Mononuclear cell (primary cell): ENCODE measurements at regions not wholly inside any gene's neighbourhood (a gene's known extent, or its start where the extent isn't known, plus 50 kb on each side); places are given as distances from the start of the nearest gene placed in this dataset.

ENCODE experiments used
- H3K27me3 ChIP-seq: 2 replicates; pipeline ENCODE4 v1.6.0; 2011; ENCODE audit warnings: low read length, control low read depth; ENCODE audit not compliant: insufficient read depth
- H3K4me1 ChIP-seq: 2 replicates; pipeline ENCODE4 v1.5.1; 2011; ENCODE audit warnings: mild to moderate bottlenecking, low read length, control low read depth; ENCODE audit not compliant: insufficient read depth
- H3K4me3 ChIP-seq: 2 replicates; pipeline ENCODE4 v1.5.1; 2011; ENCODE audit warnings: mild to moderate bottlenecking, low read length, moderate library complexity
- H3K9me3 ChIP-seq: 2 replicates; pipeline ENCODE4 v1.5.1; 2011; ENCODE audit warnings: low read depth, mild to moderate bottlenecking, control low read depth, low read length

DNA sequence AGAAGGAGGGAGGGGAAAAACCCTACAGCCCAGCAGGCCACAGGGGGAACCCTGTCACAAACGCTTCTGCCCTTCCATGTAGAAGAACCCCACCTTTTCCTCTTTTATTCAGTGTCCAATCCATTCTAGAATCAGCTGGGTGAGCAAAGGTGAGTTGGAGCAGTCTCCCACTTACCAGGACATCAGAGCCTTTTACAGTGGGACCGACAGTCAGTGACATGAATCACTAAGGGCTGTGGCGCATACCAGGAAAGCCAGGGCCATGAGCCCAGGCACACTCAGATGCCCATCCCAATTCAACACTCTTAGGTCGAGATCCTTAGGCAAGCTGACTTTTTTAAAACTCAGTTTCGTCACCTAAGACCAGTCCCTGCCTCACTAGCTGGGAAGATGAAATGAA is 146.1 kb downstream of the AQP9 start:
- Histone ChIP-seq H3K9me3 (no peaks in the 10 kb centered on the region), H3K4me3 (no peak overlapping the region), H3K27me3 (no peaks in the 10 kb centered on the region), H3K4me1 (peaks cover 4% of the 10 kb centered on the region)

DNA sequence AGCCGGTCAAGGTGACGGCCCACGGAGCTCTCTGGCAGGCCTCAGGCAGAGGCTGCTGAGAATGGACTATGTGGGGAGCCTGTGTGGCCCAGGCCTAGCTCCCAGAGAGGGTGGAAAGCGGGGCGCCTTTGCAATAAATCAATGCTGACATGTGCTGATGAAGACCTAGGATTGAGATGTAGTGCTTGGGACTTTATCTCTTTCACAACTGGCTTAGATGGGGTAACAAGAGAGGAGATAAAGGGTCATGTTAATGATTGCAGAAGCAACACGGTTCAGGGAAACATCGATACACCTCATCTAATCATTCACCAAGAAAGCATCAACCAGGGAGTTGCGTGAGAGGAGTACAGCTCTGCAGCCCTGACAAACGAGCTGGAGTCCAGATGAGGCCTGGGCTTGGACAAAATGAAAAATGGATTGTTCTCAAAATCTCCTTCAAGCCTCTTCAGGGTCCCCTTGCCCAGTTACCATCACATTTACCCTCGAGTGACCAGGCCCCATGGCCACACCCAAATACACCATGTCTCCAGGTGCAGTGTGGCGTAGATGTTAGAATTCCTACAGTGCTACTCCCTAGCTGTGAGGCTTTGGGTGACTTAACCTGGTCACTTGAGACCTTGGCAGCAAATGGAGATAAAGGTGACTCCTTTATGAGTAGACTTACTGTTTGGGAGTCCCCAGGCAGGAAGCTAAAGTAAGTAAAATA is 146.4 kb upstream of the LIPC start:
- Histone ChIP-seq H3K4me3 (no peak overlapping the region), H3K9me3 (no peaks in the 10 kb centered on the region), H3K4me1 (peaks cover 4% of the 10 kb centered on the region), H3K27me3 (no peaks in the 10 kb centered on the region)

GRCh38 chr15:58285921-58286278 is 145.9 kb upstream of the LIPC start:
- peaks cover 4% of the 10 kb centered on the region for H3K4me1 ChIP-seq
- H3K4me3 ChIP-seq = no peak overlapping the region
- H3K27me3 ChIP-seq = no peaks in the 10 kb centered on the region
- H3K9me3 ChIP-seq = no peaks in the 10 kb centered on the region

DNA sequence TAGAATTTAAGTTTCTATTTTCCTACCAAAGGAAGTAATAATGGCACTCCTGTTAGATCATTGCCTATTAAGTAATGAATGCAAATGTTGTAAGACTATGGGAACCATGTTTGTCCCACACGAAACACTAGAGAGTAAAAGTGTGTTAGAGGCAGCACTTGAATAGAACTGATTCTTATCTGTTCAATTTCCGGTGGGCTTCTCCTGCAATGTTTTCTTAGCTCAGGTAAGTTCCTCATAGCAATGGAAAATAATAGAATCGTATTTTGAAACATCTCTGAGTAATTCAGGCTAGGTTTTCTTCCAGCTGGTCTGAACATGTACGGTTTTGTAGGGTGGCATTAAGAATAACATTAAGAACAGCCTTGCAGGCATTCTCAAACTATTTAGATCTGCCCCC is 145.3 kb upstream of the LIPC start:
- H3K4me1 ChIP-seq = peaks cover 4% of the 10 kb centered on the region
- no peak overlapping the region for H3K4me3 ChIP-seq
- no peaks in the 10 kb centered on the region for H3K27me3 ChIP-seq
- no peaks in the 10 kb centered on the region for H3K9me3 ChIP-seq

DNA sequence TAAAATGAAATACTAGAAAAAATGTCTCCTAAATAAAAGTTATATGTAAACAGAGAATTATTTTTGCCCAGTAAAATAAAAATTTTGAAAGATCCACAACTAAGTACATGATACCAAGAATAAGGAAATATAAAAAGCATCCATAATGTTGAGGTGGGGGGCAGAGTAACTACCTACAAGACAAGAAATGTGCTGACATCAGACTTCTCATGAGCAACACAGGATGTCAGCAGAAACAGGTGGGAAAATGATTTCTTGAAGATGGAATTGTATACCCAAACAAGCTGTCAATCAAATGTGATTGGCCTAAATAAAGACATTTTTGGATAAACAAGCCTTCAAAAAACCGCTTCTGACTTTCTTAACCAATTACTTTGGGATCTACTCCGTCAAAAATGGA is 143.9 kb upstream of the LIPC start:
- Histone ChIP-seq H3K4me3 (no peak overlapping the region), H3K4me1 (no peaks in the 10 kb centered on the region), H3K27me3 (no peaks in the 10 kb centered on the region), H3K9me3 (no peaks in the 10 kb centered on the region)

GRCh38 chr15:58288592-58288991 is 143.2 kb upstream of the LIPC start:
- Histone ChIP-seq H3K4me3 (no peak overlapping the region), H3K9me3 (no peaks in the 10 kb centered on the region), H3K27me3 (no peaks in the 10 kb centered on the region), H3K4me1 (no peaks in the 10 kb centered on the region)

DNA sequence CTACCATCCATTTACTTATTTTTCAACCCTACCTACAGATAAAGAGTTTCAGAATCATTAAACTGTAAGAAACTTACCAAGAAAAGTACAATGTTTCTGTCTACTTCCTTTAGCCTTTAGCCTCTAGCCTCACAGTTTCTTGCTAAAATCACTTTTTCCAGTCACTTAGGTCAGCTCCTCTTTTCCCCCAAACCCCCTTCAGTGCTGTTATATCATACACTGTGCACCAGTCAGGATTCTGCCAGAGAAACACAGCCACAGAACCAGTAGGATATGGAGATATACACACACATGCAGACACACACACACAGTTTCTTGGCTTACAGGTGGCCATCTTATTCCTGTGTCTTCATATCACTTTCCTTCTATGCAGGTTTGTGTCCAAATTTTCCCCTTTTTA is 139.9 kb upstream of the LIPC start:
- peaks cover 5% of the 10 kb centered on the region for H3K9me3 ChIP-seq
- H3K4me1 ChIP-seq = no peaks in the 10 kb centered on the region
- no peaks in the 10 kb centered on the region for H3K27me3 ChIP-seq
- no peak overlapping the region for H3K4me3 ChIP-seq

DNA sequence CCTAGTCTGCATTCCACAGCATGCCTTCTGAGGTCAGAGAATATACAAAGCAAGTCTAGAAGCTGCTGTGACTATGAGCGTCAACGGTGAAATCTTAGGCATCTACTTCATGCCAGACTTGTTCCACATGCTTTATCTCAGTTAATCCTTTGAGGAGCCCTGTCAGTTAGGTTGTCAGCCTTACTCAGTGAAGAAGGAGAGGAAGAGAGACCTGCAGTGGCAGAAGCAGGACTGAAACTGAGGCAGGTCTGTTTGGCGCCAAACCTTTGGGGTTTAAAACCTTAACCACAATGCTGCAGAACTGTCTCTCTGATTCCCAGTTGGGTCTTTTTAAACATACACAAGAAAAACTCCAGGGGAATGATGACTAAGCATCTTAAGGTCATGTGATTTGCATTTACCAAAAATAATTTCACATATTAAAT is 139.0 kb upstream of the LIPC start:
- H3K4me1 ChIP-seq = no peaks in the 10 kb centered on the region
- no peak overlapping the region for H3K4me3 ChIP-seq
- peaks cover 5% of the 10 kb centered on the region for H3K9me3 ChIP-seq
- H3K27me3 ChIP-seq = no peaks in the 10 kb centered on the region

DNA sequence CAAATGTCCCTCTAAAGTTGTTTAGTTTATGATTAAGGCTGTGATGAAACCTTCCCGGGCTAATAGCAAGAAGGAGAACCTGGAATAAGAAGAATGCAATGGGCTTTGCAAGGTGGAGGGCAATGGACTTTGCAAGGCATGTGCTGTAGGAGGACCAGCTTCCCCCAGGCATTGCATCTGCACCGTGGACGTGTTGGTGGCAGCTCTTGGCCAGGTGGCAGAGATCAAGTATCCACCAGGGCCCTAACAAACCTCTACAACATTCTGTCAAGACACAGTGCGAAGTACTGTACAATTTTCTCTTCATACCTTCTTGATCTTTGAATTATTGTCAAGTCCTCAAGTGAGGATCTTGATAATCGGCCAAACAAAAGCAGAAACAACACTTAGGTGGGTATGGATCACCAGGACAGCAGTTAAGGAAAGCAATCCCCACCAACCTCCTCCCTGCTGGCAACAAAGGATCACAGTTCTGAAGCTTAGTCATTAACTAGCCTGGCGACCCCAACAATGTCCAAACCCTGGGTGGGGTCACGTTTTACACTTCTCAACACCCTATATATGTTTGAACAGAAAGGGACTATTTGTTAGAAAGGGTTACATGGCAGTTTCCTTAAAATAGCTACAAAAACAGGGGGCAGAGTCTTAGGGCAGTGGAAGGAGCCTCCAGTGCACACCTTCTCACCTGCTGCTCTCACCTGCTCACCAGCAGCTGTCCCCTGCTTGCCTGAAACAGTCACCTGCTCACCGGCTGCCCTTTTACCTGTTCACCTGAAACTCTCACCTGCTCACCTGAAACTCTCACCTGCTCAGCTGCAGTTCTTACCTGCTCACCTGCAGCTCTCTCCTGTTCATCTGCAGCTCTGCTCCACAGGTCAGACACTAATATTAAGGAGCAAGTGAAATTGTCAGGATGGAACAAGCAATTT is 137.9 kb upstream of the LIPC start:
- Histone ChIP-seq H3K4me3 (no peak overlapping the region), H3K4me1 (no peaks in the 10 kb centered on the region), H3K27me3 (no peaks in the 10 kb centered on the region), H3K9me3 (peaks cover 5% of the 10 kb centered on the region)

DNA sequence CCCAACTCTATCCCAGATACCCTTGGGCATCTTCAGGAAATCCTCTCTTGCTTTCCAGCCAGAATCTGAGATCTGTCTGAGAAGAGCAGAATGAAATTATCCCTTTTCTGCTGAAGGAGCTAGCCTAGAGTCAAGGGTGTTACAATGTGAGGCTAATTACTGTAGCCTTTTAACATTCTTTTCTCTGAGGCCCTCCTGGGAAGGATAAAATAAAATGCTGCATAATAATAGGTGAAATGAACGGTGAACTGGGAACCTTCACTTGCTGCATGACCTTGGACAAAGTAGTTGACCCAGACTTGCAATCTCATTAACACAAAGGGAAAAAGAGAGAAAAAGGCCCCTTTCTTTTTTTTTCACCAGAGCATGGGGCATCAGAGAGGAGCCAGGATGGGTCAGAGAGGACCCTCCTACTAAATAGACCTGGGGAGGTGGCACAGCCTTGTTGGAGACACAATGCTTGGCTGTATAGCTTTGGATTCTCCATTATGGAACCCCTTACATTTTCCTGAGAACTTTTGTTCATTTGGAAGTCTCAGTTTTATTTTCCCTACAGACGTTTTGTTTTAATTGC is 137.0 kb upstream of the LIPC start:
- no peaks in the 10 kb centered on the region for H3K27me3 ChIP-seq
- peaks cover 5% of the 10 kb centered on the region for H3K9me3 ChIP-seq
- H3K4me1 ChIP-seq = no peaks in the 10 kb centered on the region
- no peak overlapping the region for H3K4me3 ChIP-seq

- Histone ChIP-seq H3K4me3 (no peak overlapping the region), H3K27me3 (no peaks in the 10 kb centered on the region), H3K4me1 (no peaks in the 10 kb centered on the region), H3K9me3 (peaks cover 5% of the 10 kb centered on the region)
Observed at GRCh38 chr15:58295637-58296215, 136.1 kb upstream of the LIPC start.

DNA sequence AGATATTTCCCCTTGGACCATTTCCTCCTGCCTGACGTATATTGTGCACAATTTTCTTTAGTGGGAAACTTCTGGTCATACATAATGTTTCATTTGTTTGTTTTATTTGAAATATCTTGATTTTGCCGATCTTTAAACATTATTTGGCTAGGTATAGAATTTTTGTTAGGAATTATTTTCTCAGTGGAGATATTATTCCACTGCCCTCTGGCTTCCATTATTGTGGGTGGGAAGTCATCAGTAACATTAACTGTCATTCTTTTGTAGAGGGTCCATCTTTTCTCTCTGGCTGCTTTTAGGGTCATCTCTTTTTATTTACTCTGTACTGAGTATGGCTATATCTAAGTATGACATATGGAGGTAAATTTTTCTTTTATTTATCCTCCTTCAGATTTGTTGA is 135.5 kb upstream of the LIPC start:
- Histone ChIP-seq H3K4me3 (no peak overlapping the region), H3K4me1 (no peaks in the 10 kb centered on the region), H3K27me3 (no peaks in the 10 kb centered on the region), H3K9me3 (peaks cover 5% of the 10 kb centered on the region)

GRCh38 chr15:58297639-58298038 is 134.2 kb upstream of the LIPC start:
- Histone ChIP-seq H3K4me1 (peaks cover under 1% of the 10 kb centered on the region), H3K27me3 (no peaks in the 10 kb centered on the region), H3K9me3 (peaks cover 5% of the 10 kb centered on the region), H3K4me3 (no peak overlapping the region)

DNA sequence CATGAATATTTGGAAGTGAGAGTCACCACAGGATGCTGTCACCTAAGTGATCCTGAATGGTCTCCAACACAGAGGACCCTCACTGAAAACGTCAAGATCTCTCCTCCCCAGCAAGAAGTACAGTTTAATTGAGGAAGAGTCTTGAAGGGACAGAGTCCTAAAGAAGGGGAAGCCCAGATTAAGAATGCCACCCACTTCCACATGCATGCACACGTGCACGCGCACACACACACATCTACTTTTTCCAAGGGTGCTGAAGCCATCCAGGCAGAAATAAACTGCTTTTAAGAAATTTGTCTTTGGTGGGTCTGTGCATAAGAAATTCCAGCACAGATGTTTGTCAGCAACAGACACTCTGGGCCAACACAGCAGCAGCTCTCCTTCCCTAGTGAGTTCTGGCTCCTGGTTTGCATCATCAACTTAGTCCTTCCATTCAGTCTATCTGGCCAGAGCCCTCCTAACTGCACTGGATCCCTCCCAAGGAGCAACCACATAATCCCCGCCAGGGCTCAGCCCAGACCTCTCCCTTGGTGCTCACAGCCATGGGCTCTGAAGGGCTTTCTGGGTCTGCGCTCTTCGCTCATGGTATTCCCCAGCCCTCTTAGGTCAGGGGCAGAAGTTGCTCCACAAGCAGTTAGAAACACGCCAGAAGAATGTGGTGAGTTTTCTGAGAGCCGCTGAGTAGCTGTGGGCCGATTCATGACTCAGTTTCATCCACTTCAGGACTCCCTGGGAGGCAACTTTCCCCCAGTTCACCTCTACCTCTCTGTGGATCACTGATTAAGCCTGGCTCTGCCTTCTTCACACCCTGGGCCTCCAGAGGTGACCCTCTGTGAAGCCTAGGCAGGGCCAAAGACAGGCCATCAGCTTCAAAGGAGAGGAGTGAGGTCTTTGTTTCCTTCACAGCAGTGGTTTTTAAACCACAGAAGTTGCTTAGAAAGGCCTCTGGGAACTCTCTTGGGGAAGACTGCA is 132.6 kb upstream of the LIPC start:
- H3K4me1 ChIP-seq = peaks cover 7% of the 10 kb centered on the region
- H3K27me3 ChIP-seq = no peaks in the 10 kb centered on the region
- H3K9me3 ChIP-seq = peaks cover 5% of the 10 kb centered on the region
- H3K4me3 ChIP-seq = no peak overlapping the region
